ENCODE measurements at regions not wholly inside any gene's neighbourhood (a gene's known extent, or its start where the extent isn't known, plus 50 kb on each side); places are given as distances from the start of the nearest gene placed in this dataset.

DNA sequence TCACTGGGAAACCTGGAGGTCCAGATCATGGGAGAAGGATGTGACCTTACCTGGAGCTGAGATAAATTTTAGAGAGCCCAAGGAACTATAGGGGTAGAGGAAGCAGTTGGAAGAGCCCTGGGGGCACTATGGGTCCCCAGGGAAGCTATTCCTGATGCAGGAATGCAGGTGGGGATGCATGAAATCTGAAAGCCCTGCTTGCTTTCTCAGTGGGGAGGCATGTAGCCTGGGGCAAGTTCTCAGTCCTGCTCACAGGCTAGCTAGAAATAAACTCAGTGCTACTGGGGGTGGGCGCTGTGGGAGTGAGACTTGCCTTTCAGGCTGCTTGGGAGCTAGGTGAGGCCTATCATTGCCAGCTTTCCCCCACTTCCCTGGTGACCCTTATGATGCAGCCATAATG, 499.7 kb downstream of the PTH2R start:
- TF ChIP-seq, protein P1, sequence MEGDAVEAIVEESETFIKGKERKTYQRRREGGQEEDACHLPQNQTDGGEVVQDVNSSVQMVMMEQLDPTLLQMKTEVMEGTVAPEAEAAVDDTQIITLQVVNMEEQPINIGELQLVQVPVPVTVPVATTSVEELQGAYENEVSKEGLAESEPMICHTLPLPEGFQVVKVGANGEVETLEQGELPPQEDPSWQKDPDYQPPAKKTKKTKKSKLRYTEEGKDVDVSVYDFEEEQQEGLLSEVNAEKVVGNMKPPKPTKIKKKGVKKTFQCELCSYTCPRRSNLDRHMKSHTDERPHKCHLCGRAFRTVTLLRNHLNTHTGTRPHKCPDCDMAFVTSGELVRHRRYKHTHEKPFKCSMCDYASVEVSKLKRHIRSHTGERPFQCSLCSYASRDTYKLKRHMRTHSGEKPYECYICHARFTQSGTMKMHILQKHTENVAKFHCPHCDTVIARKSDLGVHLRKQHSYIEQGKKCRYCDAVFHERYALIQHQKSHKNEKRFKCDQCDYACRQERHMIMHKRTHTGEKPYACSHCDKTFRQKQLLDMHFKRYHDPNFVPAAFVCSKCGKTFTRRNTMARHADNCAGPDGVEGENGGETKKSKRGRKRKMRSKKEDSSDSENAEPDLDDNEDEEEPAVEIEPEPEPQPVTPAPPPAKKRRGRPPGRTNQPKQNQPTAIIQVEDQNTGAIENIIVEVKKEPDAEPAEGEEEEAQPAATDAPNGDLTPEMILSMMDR (IDR thresholded peaks at IDR 0.05; ENCODE audit: poor library complexity), result no peak
- TF ChIP-seq EZH2phosphoT487 (IDR thresholded peaks at IDR 0.05; ENCODE audit: low read depth, severe bottlenecking, unreplicated experiment), result no peak
